ENCODE measurements at regions not wholly inside any gene's neighbourhood (a gene's known extent, or its start where the extent isn't known, plus 50 kb on each side); places are given as distances from the start of the nearest gene placed in this dataset.

- no peaks in the 10 kb centered on the region for H3K36me3 ChIP-seq (replicated peaks in 1 of 2; ENCODE audit: control insufficient read depth in 1 of 2, insufficient read depth in 2 of 2, low read length in 1 of 2)
- no peaks in the 10 kb centered on the region for H4K20me1 ChIP-seq (ENCODE audit: insufficient read depth)
- no peak overlapping the region for H3K4me2 ChIP-seq
- 53% methylated on average over 2 of the region's 2 CpGs for WGBS (ENCODE audit: low lambda C conversion rate)
- no peaks in the 10 kb centered on the region for H3K27me3 ChIP-seq (ENCODE audit: insufficient read depth)
- peak overlapping the region in 1 of 2 experiments; percentile 84; a peak in 2 of 4 replicates for H3K27ac ChIP-seq (ENCODE audit: low read depth in 2 of 2, low read length in 1 of 2)
- ChIA-PET CTCF (no interaction called here), POLR2A (no interaction called here)
- peak overlapping the region; percentile 53; the same call in 1 of the 2 replicates for H2AFZ ChIP-seq (ENCODE audit: low read depth)
- peaks cover 18% of the 10 kb centered on the region for H3F3A ChIP-seq (replicated peaks; ENCODE audit: insufficient read depth)
- no peak overlapping the region for H3K4me3 ChIP-seq (ENCODE audit: low read depth in 2 of 2, low read length in 1 of 2)
- peaks cover 3 to 9% of the 10 kb centered on the region in 2 experiments; a peak in 2 of 4 replicates for H3K4me1 ChIP-seq (ENCODE audit: control insufficient read depth in 1 of 2, insufficient read depth in 2 of 2, low read depth in 1 of 2, low read length in 1 of 2)
- H3K79me2 ChIP-seq (ENCODE audit: insufficient read depth), result no peaks in the 10 kb centered on the region
- H3K9me3 ChIP-seq, result no peaks in the 10 kb centered on the region
- H3K9ac ChIP-seq, result no peak overlapping the region
- H3K9me2 ChIP-seq, result no peaks in the 10 kb centered on the region
- no peak for DNase-seq
- TF ChIP-seq CHD2 (IDR thresholded peaks at IDR 0.05; ENCODE audit: low read length, partially characterized antibody) (no peak), SMC3 (IDR thresholded peaks at IDR 0.05; ENCODE audit: low read depth, low read length) (no peak), FOSL2 (IDR thresholded peaks at IDR 0.05; ENCODE audit: borderline replicate concordance, low read depth) (no peak), ELF1 (IDR thresholded peaks at IDR 0.05) (no peak), RCOR1 (IDR thresholded peaks at IDR 0.05; ENCODE audit: low read length) (no peak), NRF1 (IDR thresholded peaks at IDR 0.05; ENCODE audit: low read depth, low read length) (no peak), IRF3 (IDR thresholded peaks at IDR 0.05; ENCODE audit: low read depth, low read length) (no peak), EZH2phosphoT487 (IDR thresholded peaks at IDR 0.05; ENCODE audit: borderline replicate concordance, low read depth) (no peak), FOXJ3 (CRISPR knock-in tag; IDR thresholded peaks at IDR 0.05) (no peak), USF1 (IDR thresholded peaks at IDR 0.05; ENCODE audit: borderline replicate concordance, low read depth) (no peak)
- TF ChIP-seq, protein P1, sequence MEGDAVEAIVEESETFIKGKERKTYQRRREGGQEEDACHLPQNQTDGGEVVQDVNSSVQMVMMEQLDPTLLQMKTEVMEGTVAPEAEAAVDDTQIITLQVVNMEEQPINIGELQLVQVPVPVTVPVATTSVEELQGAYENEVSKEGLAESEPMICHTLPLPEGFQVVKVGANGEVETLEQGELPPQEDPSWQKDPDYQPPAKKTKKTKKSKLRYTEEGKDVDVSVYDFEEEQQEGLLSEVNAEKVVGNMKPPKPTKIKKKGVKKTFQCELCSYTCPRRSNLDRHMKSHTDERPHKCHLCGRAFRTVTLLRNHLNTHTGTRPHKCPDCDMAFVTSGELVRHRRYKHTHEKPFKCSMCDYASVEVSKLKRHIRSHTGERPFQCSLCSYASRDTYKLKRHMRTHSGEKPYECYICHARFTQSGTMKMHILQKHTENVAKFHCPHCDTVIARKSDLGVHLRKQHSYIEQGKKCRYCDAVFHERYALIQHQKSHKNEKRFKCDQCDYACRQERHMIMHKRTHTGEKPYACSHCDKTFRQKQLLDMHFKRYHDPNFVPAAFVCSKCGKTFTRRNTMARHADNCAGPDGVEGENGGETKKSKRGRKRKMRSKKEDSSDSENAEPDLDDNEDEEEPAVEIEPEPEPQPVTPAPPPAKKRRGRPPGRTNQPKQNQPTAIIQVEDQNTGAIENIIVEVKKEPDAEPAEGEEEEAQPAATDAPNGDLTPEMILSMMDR (IDR thresholded peaks at IDR 0.05), result no peak
- TF ChIP-seq, protein P2, sequence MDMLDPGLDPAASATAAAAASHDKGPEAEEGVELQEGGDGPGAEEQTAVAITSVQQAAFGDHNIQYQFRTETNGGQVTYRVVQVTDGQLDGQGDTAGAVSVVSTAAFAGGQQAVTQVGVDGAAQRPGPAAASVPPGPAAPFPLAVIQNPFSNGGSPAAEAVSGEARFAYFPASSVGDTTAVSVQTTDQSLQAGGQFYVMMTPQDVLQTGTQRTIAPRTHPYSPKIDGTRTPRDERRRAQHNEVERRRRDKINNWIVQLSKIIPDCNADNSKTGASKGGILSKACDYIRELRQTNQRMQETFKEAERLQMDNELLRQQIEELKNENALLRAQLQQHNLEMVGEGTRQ (IDR thresholded peaks at IDR 0.05; ENCODE audit: borderline replicate concordance, low read depth, low read length), result no peak
Measured at GRCh38 chr4:92235731-92236130, 68.0 kb upstream of the GRID2 start.

- H4K20me1 ChIP-seq (ENCODE audit: insufficient read depth), result no peaks in the 10 kb centered on the region
- no peak overlapping the region for H2AFZ ChIP-seq (ENCODE audit: low read depth)
- no peak for TF ChIP-seq RXRA (IDR thresholded peaks at IDR 0.05; ENCODE audit: borderline replicate concordance, low read depth)
- TF ChIP-seq PBX3 (IDR thresholded peaks at IDR 0.05), result peak; percentile 34
- H3F3A ChIP-seq (replicated peaks; ENCODE audit: insufficient read depth), result peaks cover 18% of the 10 kb centered on the region
- no peak for DNase-seq
- no peaks in the 10 kb centered on the region for H3K9me2 ChIP-seq
- H3K27ac ChIP-seq (ENCODE audit: low read depth in 2 of 2, low read length in 1 of 2), result no peak overlapping the region
- no peak overlapping the region for H3K9ac ChIP-seq
- peaks cover 3 to 9% of the 10 kb centered on the region in 2 experiments; a peak in 2 of 4 replicates for H3K4me1 ChIP-seq (ENCODE audit: control insufficient read depth in 1 of 2, insufficient read depth in 2 of 2, low read depth in 1 of 2, low read length in 1 of 2)
- ChIA-PET POLR2A (no interaction called here), CTCF (no interaction called here)
- H3K4me3 ChIP-seq (ENCODE audit: low read depth in 2 of 2, low read length in 1 of 2), result no peak overlapping the region
- no peaks in the 10 kb centered on the region for H3K27me3 ChIP-seq (ENCODE audit: insufficient read depth)
- H3K9me3 ChIP-seq, result no peaks in the 10 kb centered on the region
- 98% methylated on average over 1 of the region's 1 CpG for WGBS (ENCODE audit: low lambda C conversion rate)
- no peaks in the 10 kb centered on the region for H3K36me3 ChIP-seq (replicated peaks in 1 of 2; ENCODE audit: control insufficient read depth in 1 of 2, insufficient read depth in 2 of 2, low read length in 1 of 2)
- no peaks in the 10 kb centered on the region for H3K79me2 ChIP-seq (ENCODE audit: insufficient read depth)
- H3K4me2 ChIP-seq, result no peak overlapping the region
Measured at GRCh38 chr4:92236877-92237276, 66.9 kb upstream of the GRID2 start.

Data from SK-N-SH (cell line).